ENCODE measurements at regions not wholly inside any gene's neighbourhood (a gene's known extent, or its start where the extent isn't known, plus 50 kb on each side); places are given as distances from the start of the nearest gene placed in this dataset.

DNA sequence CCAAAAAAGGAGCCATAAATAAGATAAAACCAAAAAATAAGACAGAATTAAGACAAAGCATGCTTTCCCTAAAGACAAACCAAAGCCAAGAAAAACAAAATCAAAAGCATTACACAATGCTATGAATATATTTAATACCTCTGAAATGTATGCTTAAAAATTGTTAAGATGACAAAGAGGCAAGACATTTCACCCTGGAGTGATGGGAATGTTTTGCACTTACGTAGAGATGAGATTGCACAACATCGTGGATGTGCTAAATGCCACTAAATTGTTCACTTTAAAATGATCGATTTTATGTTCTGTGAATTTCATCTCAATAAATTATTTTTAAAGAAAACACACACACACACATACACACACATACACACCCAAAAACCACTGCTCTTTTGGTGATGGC is 386.6 kb upstream of the KLHL29 start:
- TF ChIP-seq SPI1 (IDR thresholded peaks at IDR 0.05; ENCODE audit: low read depth, low read length) (no peak), POLR2AphosphoS5 (IDR thresholded peaks at IDR 0.05; ENCODE audit: low read depth, low read length) (no peak), POLR2A (IDR thresholded peaks at IDR 0.05; ENCODE audit: low read depth, low read length) (no peak), TAF1 (IDR thresholded peaks at IDR 0.05; ENCODE audit: low read depth, low read length) (no peak), PAX5 (IDR thresholded peaks at IDR 0.05; ENCODE audit: insufficient read depth, low read length, severe bottlenecking) (no peak)
